H1 (cell line): ENCODE measurements at regions not wholly inside any gene's neighbourhood (a gene's known extent, or its start where the extent isn't known, plus 50 kb on each side); places are given as distances from the start of the nearest gene placed in this dataset.

Experiments
- CTCF ChIA-PET: fragments of 300-600 bp; sonication (Branson Sonifier 250); formaldehyde crosslinking; loops from one replicate; lab custom pipeline; 2021; ENCODE audit not compliant: partially characterized antibody; lab: Charles Lee
- POLR2A ChIA-PET: fragments of 300-600 bp; sonication (Branson Sonifier 250); formaldehyde crosslinking; loops from one replicate; lab custom pipeline; 2021; ENCODE audit warnings: inconsistent platforms; ENCODE audit not compliant: partially characterized antibody; lab: Charles Lee
- DNase-seq, 2 experiments: peaks; one replicate each; pipeline versions ENCODE4 v3.0.0 to v3.0.0-alpha.2; 2010 to 2022; ENCODE audit warnings: low spot score in 2 of 2, low read depth in 1 of 2, mixed read lengths in 1 of 2
- FAIRE-seq: peaks from 2 replicates; lab custom pipeline; 2011; peaks lifted over from hg19 to GRCh38; lab: Jason Lieb, UNC
- H2AFZ ChIP-seq: 2 replicates; pipeline ENCODE4 v1.8.1; 2012; ENCODE audit warnings: low read length, inconsistent platforms
- H2AK5ac ChIP-seq: 2 replicates; pipeline ENCODE4 v1.6.1; 2013; ENCODE audit warnings: low read depth, low read length
- H2BK120ac ChIP-seq: replicated peaks from 2 replicates; pipeline ENCODE3; 2013; ENCODE audit warnings: low read depth, low read length, inconsistent platforms
- H2BK12ac ChIP-seq: 2 replicates; pipeline ENCODE4 v1.6.1; 2013; ENCODE audit warnings: low read depth, low read length
- H2BK15ac ChIP-seq: 2 replicates; pipeline ENCODE4 v1.6.1; 2013; ENCODE audit warnings: low read length
- H2BK20ac ChIP-seq: 2 replicates; pipeline ENCODE4 v1.6.1; 2013; ENCODE audit warnings: low read length
- H2BK5ac ChIP-seq: 2 replicates; pipeline ENCODE4 v1.6.1; 2013; ENCODE audit warnings: low read depth, low read length
- H3K14ac ChIP-seq: 2 replicates; pipeline ENCODE4 v1.6.1; 2013; ENCODE audit warnings: inconsistent platforms; ENCODE audit not compliant: insufficient read length
- H3K18ac ChIP-seq: 2 replicates; pipeline ENCODE4 v1.6.1; 2013; ENCODE audit warnings: low read length; ENCODE audit errors: extremely low read depth
- H3K23ac ChIP-seq: 2 replicates; pipeline ENCODE4 v1.6.1; 2013; ENCODE audit warnings: inconsistent platforms; ENCODE audit not compliant: insufficient read length
- H3K23me2 ChIP-seq: 2 replicates; pipeline ENCODE4 v1.6.1; 2013; ENCODE audit warnings: low read depth, low read length
- H3K27ac ChIP-seq: 2 replicates; pipeline ENCODE4 v1.6.1; 2011; ENCODE audit warnings: low read depth, low read length, inconsistent platforms
- H3K27me3 ChIP-seq, 4 experiments: replicated peaks in 1 of 4; 1 replicate in 1 of 4; 2 replicates in 3 of 4; pipeline versions ENCODE4 v1.6.1 to v1.8.1; 2011 to 2013; ENCODE audit warnings: low read length in 3 of 4, mild to moderate bottlenecking in 3 of 4, inconsistent platforms in 2 of 4, mixed read lengths in 2 of 4, moderate library complexity in 1 of 4; ENCODE audit not compliant: control insufficient read depth in 3 of 4, insufficient read depth in 3 of 4; ENCODE audit errors: extremely low read depth in 1 of 4
- H3K36me3 ChIP-seq, 4 experiments: 2 replicates each; pipeline versions ENCODE4 v1.6.1 to v1.8.1; 2011 to 2013; ENCODE audit warnings: mild to moderate bottlenecking in 4 of 4, low read length in 3 of 4, moderate library complexity in 2 of 4, control low read depth in 1 of 4, inconsistent platforms in 1 of 4; ENCODE audit not compliant: insufficient read depth in 4 of 4, control insufficient read depth in 2 of 4
- H3K4ac ChIP-seq: replicated peaks from 2 replicates; pipeline ENCODE3; 2013; ENCODE audit warnings: low read length, low read depth, mixed read lengths, inconsistent platforms; ENCODE audit not compliant: insufficient read length
- H3K4me1 ChIP-seq, 4 experiments: replicated peaks in 1 of 4; 1 replicate in 1 of 4; 2 replicates in 3 of 4; pipeline versions ENCODE4 v1.6.1 to v1.8.1; 2011 to 2013; ENCODE audit warnings: low read length in 3 of 4, inconsistent platforms in 2 of 4, mixed read lengths in 1 of 4; ENCODE audit not compliant: insufficient read depth in 4 of 4, control insufficient read depth in 3 of 4
- H3K4me2 ChIP-seq, 2 experiments: 2 replicates each; pipeline versions ENCODE4 v1.6.1 to v1.8.1; 2011 to 2013; ENCODE audit warnings: low read depth in 2 of 2, low read length in 2 of 2, control low read depth in 1 of 2, inconsistent platforms in 1 of 2, mild to moderate bottlenecking in 1 of 2; ENCODE audit not compliant: insufficient read depth in 1 of 2
- H3K4me3 ChIP-seq, 4 experiments: fragments of 200-600, 300-600 bp in 1 of 4; sonication (generic), shearing (Covaris generic), sonication (Bioruptor Twin) in 1 of 4; 2 replicates each; pipeline versions ENCODE4 v1.5.1 to v1.8.1; 2011 to 2016; ENCODE audit warnings: low read length in 4 of 4, low read depth in 3 of 4, control low read depth in 2 of 4, inconsistent platforms in 2 of 4, mild to moderate bottlenecking in 2 of 4, mixed read lengths in 1 of 4, moderate library complexity in 1 of 4; ENCODE audit not compliant: insufficient read depth in 2 of 4; ENCODE audit errors: extremely low read depth in 1 of 4
- H3K56ac ChIP-seq: replicated peaks from 2 replicates; pipeline ENCODE3; 2013; ENCODE audit warnings: low read depth, mild to moderate bottlenecking, mixed read lengths, low read length, inconsistent platforms; ENCODE audit not compliant: insufficient read length
- H3K79me1 ChIP-seq: 2 replicates; pipeline ENCODE4 v1.6.1; 2013; ENCODE audit warnings: low read depth, low read length, control low read depth
- H3K79me2 ChIP-seq, 2 experiments: 2 replicates each; pipeline versions ENCODE4 v1.6.1 to v1.8.1; 2012 to 2013; ENCODE audit warnings: low read length in 2 of 2, mild to moderate bottlenecking in 2 of 2, inconsistent platforms in 1 of 2; ENCODE audit not compliant: insufficient read depth in 2 of 2, control insufficient read depth in 1 of 2
- H3K9ac ChIP-seq, 4 experiments: replicated peaks in 1 of 4; 1 replicate in 1 of 4; 2 replicates in 3 of 4; pipeline versions ENCODE4 v1.6.1 to v1.8.1; 2011 to 2013; ENCODE audit warnings: low read depth in 3 of 4, low read length in 3 of 4, control low read depth in 2 of 4, mild to moderate bottlenecking in 2 of 4, moderate library complexity in 2 of 4, inconsistent platforms in 1 of 4; ENCODE audit errors: extremely low read depth in 1 of 4
- H3K9me3 ChIP-seq, 2 experiments: 2 replicates each; pipeline versions ENCODE4 v1.6.1 to v1.8.1; 2012 to 2013; ENCODE audit warnings: mild to moderate bottlenecking in 2 of 2, moderate library complexity in 2 of 2, control low read depth in 1 of 2, inconsistent platforms in 1 of 2, low read depth in 1 of 2, low read length in 1 of 2, mixed read lengths in 1 of 2; ENCODE audit not compliant: insufficient read depth in 2 of 2
- H4K20me1 ChIP-seq, 2 experiments: replicated peaks in 1 of 2; 2 replicates each; pipeline versions ENCODE3 to v1.8.1; 2011 to 2013; ENCODE audit warnings: inconsistent platforms in 2 of 2, low read length in 2 of 2, mild to moderate bottlenecking in 1 of 2; ENCODE audit not compliant: insufficient read depth in 2 of 2, control insufficient read depth in 1 of 2
- H4K5ac ChIP-seq: 2 replicates; pipeline ENCODE4 v1.6.1; 2013; ENCODE audit warnings: low read length, low read depth, mixed read lengths, inconsistent platforms; ENCODE audit not compliant: insufficient read length
- H4K8ac ChIP-seq: 2 replicates; pipeline ENCODE4 v1.8.0; 2013; ENCODE audit warnings: mild to moderate bottlenecking, moderate library complexity, low read length, inconsistent platforms; ENCODE audit not compliant: insufficient read depth; ENCODE audit errors: extremely low read depth
- H4K91ac ChIP-seq: replicated peaks from 2 replicates; pipeline ENCODE3; 2013; ENCODE audit warnings: low read length, mixed read lengths, inconsistent platforms; ENCODE audit not compliant: insufficient read length
- ATF2 ChIP-seq: IDR thresholded peaks from 2 replicates; pipeline ENCODE4 v1.6.1; 2012; ENCODE audit warnings: low read length, inconsistent platforms
- ATF3 ChIP-seq: IDR thresholded peaks from 2 replicates; pipeline ENCODE4 v1.6.1; 2011; ENCODE audit warnings: low read depth, mild to moderate bottlenecking, low read length; ENCODE audit not compliant: insufficient read depth
- BRCA1 ChIP-seq: IDR thresholded peaks from 2 replicates; pipeline ENCODE4 v1.6.1; 2012; ENCODE audit warnings: low read depth, low read length, improper control_type of control experiment
- SIRT6 ChIP-seq: IDR thresholded peaks from one replicate; pipeline ENCODE4 v1.7.1; 2012; ENCODE audit warnings: low read length, inconsistent platforms
- WGBS, 2 experiments: shearing (Covaris generic) in 1 of 2; methylation state at CpG; one replicate each; pipeline versions ENCODE4 v1.1.6 to v1.1.7; 2013 to 2015; ENCODE audit warnings: low lambda C conversion rate in 2 of 2, mixed read lengths in 2 of 2, inconsistent platforms in 1 of 2, low coverage in 1 of 2, missing lambda C conversion rate in 1 of 2; ENCODE audit not compliant: insufficient replicate concordance in 2 of 2, insufficient coverage in 1 of 2, insufficient read length in 1 of 2; ENCODE audit errors: extremely low coverage in 1 of 2, missing lambda C conversion rate in 1 of 2; 5-methylcytosine and 5-hydroxymethylcytosine counted together

GRCh38 chr11:91310085-91310484, 914.5 kb upstream of the FAT3 start:
- no peak overlapping the region for H2BK20ac ChIP-seq
- no peak overlapping the region for H2BK120ac ChIP-seq
- no peak overlapping the region for H3K4ac ChIP-seq
- H3K14ac ChIP-seq = no peak overlapping the region
- peaks cover 0 to 3% (median 2%) of the 10 kb centered on the region in 4 experiments; a peak in 5 of 7 replicates for H3K4me1 ChIP-seq
- H3K9me3 ChIP-seq = no peaks in the 10 kb centered on the region
- POLR2A ChIA-PET = no interaction called here
- H3K79me2 ChIP-seq = no peaks in the 10 kb centered on the region
- no peak overlapping the region for H4K8ac ChIP-seq
- WGBS, 2 experiments = 87% methylated on average over 3 of the region's 3 CpGs; no CpG with 5 or more reads in 1 of the 2 experiments
- H2AFZ ChIP-seq = no peak overlapping the region
- no peak overlapping the region for H4K5ac ChIP-seq
- no peak overlapping the region for H3K56ac ChIP-seq
- H4K20me1 ChIP-seq = no peaks in the 10 kb centered on the region
- no peaks in the 10 kb centered on the region for H3K79me1 ChIP-seq
- no peak overlapping the region for H3K4me2 ChIP-seq
- H3K27ac ChIP-seq = no peak overlapping the region
- no peak overlapping the region for H3K4me3 ChIP-seq
- no peak overlapping the region for H2BK5ac ChIP-seq
- H2BK12ac ChIP-seq = no peak overlapping the region
- CTCF ChIA-PET = interaction anchor here (1.1 kb wide), 1 partner anchor 18 kb away, joined by 3 read pairs; no protein-coding TSS in a partner anchor
- H2BK15ac ChIP-seq = no peak overlapping the region
- H3K36me3 ChIP-seq = no peaks in the 10 kb centered on the region
- no peak overlapping the region for H3K23ac ChIP-seq
- H3K9ac ChIP-seq = no peak overlapping the region
- H3K23me2 ChIP-seq = no peaks in the 10 kb centered on the region
- FAIRE-seq = no peak
- DNase-seq = no peak
- H2AK5ac ChIP-seq = no peak overlapping the region
- no peak overlapping the region for H3K18ac ChIP-seq
- no peak overlapping the region for H4K91ac ChIP-seq
- H3K27me3 ChIP-seq = no peaks in the 10 kb centered on the region
- TF ChIP-seq ATF2 = no peak
- TF ChIP-seq ATF3 = no peak
- no peak for TF ChIP-seq BRCA1
- TF ChIP-seq SIRT6 = no peak
